Colonic mucosa (tissue), 4 donors: ENCODE measurements at regions not wholly inside any gene's neighbourhood (a gene's known extent, or its start where the extent isn't known, plus 50 kb on each side); places are given as distances from the start of the nearest gene placed in this dataset.

Source experiments
- DNase-seq: peaks from one replicate; pipeline ENCODE4 v3.0.0-alpha.2; 2020
- H3K27ac ChIP-seq: fragments of 200-600 bp; one replicate; pipeline ENCODE4 v1.8.0; 2021
- H3K27me3 ChIP-seq: fragments of 200-600 bp; one replicate; pipeline ENCODE4 v1.8.0; 2021
- H3K36me3 ChIP-seq: fragments of 200-600 bp; one replicate; pipeline ENCODE4 v1.8.0; 2021
- H3K4me1 ChIP-seq: fragments of 200-600 bp; one replicate; pipeline ENCODE4 v1.8.0; 2021; ENCODE audit warnings: mild to moderate bottlenecking
- H3K4me3 ChIP-seq: fragments of 200-600 bp; one replicate; pipeline ENCODE4 v1.8.0; 2021
- H3K9ac ChIP-seq, 2 donors: one replicate each; pipeline ENCODE4 v1.7.0; 2013; ENCODE audit warnings: control low read depth in 2 of 2, low read depth in 2 of 2, low read length in 2 of 2
- H3K9me3 ChIP-seq: fragments of 200-600 bp; one replicate; pipeline ENCODE4 v1.8.0; 2021
- intact Hi-C: fragments of 100-400 bp; cut with DNase I; formaldehyde crosslinking; loops from one replicate; pipeline ENCODE4 v1.14.1; 2022
- TF ChIP-seq, protein P1 (sequence below): fragments of 200-600 bp; IDR thresholded peaks from one replicate; pipeline ENCODE4 v1.8.0; 2022; ENCODE audit warnings: antibody characterized with exemption, mild to moderate bottlenecking
- donor health status: healthy.
- donor health status: DM: no; HTN: no; CAD: no.
- donor health status: DM: no; HTN: no; CAD: no.

DNA sequence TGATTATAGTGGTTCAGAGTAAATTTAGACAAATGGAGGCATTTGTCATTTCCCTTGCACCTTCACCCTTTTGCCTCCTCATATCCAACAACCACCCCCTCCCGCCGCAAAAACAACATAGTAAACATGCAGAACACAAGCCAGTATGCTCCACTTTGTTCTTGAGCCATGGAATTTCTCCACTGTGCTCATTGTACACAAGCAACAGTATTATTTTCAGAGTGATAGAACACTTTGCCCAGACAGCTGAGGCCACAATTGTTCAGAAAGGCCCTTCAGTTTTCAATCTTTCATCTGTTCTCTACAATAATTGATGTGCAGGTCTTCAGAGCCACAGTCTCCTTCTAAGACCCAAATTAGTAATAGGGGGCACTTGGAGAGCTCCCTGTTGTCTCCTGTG is 272.8 kb upstream of the SLC30A5 start:
- intact Hi-C loops: no loop called here
- no peaks in the 10 kb centered on the region for H3K27me3 ChIP-seq

DNA sequence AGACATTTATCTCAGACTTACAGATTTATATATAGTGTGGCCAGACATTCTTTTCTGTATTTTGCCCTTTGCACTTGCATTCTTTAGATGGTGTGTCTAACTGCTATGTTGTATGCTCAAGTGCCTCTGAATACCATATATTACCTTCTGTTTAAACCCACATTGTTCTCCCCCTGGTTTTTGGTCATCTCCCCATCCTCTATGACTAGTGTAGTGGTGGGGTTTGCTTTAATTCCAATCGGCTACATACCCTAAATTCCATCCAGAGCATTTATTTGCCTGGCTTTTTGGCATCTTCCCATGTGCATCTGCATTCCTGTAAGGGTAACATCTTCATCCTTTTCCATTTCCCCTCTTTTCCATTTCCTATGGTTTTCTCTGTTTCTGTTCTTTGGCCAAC is 271.0 kb upstream of the SLC30A5 start:
- Histone ChIP-seq H3K27me3 (no peaks in the 10 kb centered on the region), H3K4me1 (no peaks in the 10 kb centered on the region), H3K9ac (no peak overlapping the region), H3K27ac (no peak overlapping the region), H3K36me3 (no peaks in the 10 kb centered on the region), H3K4me3 (no peak overlapping the region), H3K9me3 (no peaks in the 10 kb centered on the region)
- TF ChIP-seq, protein P1, sequence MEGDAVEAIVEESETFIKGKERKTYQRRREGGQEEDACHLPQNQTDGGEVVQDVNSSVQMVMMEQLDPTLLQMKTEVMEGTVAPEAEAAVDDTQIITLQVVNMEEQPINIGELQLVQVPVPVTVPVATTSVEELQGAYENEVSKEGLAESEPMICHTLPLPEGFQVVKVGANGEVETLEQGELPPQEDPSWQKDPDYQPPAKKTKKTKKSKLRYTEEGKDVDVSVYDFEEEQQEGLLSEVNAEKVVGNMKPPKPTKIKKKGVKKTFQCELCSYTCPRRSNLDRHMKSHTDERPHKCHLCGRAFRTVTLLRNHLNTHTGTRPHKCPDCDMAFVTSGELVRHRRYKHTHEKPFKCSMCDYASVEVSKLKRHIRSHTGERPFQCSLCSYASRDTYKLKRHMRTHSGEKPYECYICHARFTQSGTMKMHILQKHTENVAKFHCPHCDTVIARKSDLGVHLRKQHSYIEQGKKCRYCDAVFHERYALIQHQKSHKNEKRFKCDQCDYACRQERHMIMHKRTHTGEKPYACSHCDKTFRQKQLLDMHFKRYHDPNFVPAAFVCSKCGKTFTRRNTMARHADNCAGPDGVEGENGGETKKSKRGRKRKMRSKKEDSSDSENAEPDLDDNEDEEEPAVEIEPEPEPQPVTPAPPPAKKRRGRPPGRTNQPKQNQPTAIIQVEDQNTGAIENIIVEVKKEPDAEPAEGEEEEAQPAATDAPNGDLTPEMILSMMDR: no peak
- DNase-seq: no peak
- intact Hi-C loops: no loop called here

More for the DNA sequence above, 272.8 kb upstream of the SLC30A5 start:
- TF ChIP-seq, protein P1: no peak
- H3K9ac ChIP-seq: no peak overlapping the region
- no peak overlapping the region for H3K4me3 ChIP-seq
- no peak for DNase-seq
- H3K9me3 ChIP-seq: no peaks in the 10 kb centered on the region
- no peaks in the 10 kb centered on the region for H3K4me1 ChIP-seq
- H3K36me3 ChIP-seq: no peaks in the 10 kb centered on the region
- H3K27ac ChIP-seq: no peak overlapping the region

- Histone ChIP-seq H3K27me3 (no peaks in the 10 kb centered on the region), H3K9ac (no peak overlapping the region), H3K4me3 (no peak overlapping the region), H3K27ac (no peak overlapping the region), H3K9me3 (no peaks in the 10 kb centered on the region), H3K36me3 (no peaks in the 10 kb centered on the region), H3K4me1 (no peaks in the 10 kb centered on the region)
- no peak for DNase-seq
- intact Hi-C loops: no loop called here
- TF ChIP-seq, protein P1: no peak
Observed at GRCh38 chr5:68823301-68823700, 270.5 kb upstream of the SLC30A5 start.

DNA sequence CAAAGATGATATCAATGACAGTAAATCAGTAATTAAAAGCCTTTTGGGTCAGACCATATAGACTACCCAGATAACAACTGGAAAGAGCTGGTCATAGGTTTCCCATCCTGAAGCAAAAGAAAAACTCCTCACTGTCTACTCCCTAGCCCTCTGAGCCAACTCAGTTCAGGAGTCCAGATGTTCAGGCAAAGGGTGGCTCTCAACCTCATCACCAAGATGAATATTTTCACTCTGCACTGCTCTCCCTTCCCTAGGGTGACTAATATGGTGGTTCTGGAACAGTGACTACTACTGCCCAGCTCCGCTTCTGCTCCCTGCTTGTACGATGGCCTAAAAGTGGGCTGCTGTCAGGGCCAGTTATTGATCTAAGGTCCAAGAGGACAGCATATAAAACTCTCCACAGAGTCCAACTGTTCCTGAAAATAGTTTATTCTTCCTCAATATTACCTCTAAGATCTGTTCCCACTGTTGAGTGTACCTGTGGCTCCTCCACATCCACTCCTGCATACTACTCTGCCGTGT is 263.4 kb upstream of the SLC30A5 start:
- H3K36me3 ChIP-seq: no peaks in the 10 kb centered on the region
- no peaks in the 10 kb centered on the region for H3K4me1 ChIP-seq
- intact Hi-C loops: no loop called here
- no peak overlapping the region for H3K9ac ChIP-seq
- no peak overlapping the region for H3K27ac ChIP-seq
- H3K27me3 ChIP-seq: no peaks in the 10 kb centered on the region
- H3K4me3 ChIP-seq: no peak overlapping the region
- H3K9me3 ChIP-seq: no peaks in the 10 kb centered on the region
- TF ChIP-seq, protein P1: no peak
- no peak for DNase-seq

GRCh38 chr5:68834491-68834981 is 259.3 kb upstream of the SLC30A5 start:
- DNase-seq: no peak
- Histone ChIP-seq H3K27ac (no peak overlapping the region), H3K4me1 (no peaks in the 10 kb centered on the region), H3K9me3 (no peaks in the 10 kb centered on the region), H3K9ac (no peak overlapping the region), H3K4me3 (no peak overlapping the region), H3K36me3 (no peaks in the 10 kb centered on the region), H3K27me3 (no peaks in the 10 kb centered on the region)
- intact Hi-C loops: no loop called here
- TF ChIP-seq, protein P1: no peak
